22Rv1 (cell line): ENCODE measurements at regions not wholly inside any gene's neighbourhood (a gene's known extent, or its start where the extent isn't known, plus 50 kb on each side); places are given as distances from the start of the nearest gene placed in this dataset.

ENCODE experiments used
- CTCF ChIP-seq: fragments of 450-650 bp; IDR thresholded peaks from 2 replicates; pipeline ENCODE4 v1.5.1; 2017; ENCODE audit warnings: mild to moderate bottlenecking
- ZFX ChIP-seq: fragments of 450-650 bp; IDR thresholded peaks from 2 replicates; pipeline ENCODE4 v1.6.1; 2017; ENCODE audit warnings: antibody characterized with exemption, borderline replicate concordance

- TF ChIP-seq CTCF (no peak), ZFX (no peak)
Measured at GRCh38 chr18:6606411-6607085, 123.0 kb upstream of the ARHGAP28 start.
